HG03558 (cell line): ENCODE measurements at regions not wholly inside any gene's neighbourhood (a gene's known extent, or its start where the extent isn't known, plus 50 kb on each side); places are given as distances from the start of the nearest gene placed in this dataset.
"Not testable (repeated sequence)": the region's sequence is repeated elsewhere in the genome, so short reads cannot be mapped to it uniquely, and the experiment has no call there.

Source experiments
- ATAC-seq: cut with Tn5 transposase; IDR thresholded peaks from one replicate; pipeline ENCODE4 v1.9.1; 2021; ENCODE audit warnings: moderate number of reproducible peaks; ENCODE audit not compliant: unreplicated experiment; ENCODE audit errors: extremely low read depth

GRCh38 chr11:38491986-38492385 lies 1894.0 kb upstream of the RAG2 start:
- ATAC-seq, result no peak

- no peak for ATAC-seq
Measured at GRCh38 chr11:38481391-38481790, 1883.4 kb upstream of the RAG2 start.

GRCh38 chr11:38476808-38477575 lies 1879.0 kb upstream of the RAG2 start:
- ATAC-seq, result no peak

GRCh38 chr11:38461751-38462150 lies 1863.7 kb upstream of the RAG2 start:
- no peak for ATAC-seq

DNA sequence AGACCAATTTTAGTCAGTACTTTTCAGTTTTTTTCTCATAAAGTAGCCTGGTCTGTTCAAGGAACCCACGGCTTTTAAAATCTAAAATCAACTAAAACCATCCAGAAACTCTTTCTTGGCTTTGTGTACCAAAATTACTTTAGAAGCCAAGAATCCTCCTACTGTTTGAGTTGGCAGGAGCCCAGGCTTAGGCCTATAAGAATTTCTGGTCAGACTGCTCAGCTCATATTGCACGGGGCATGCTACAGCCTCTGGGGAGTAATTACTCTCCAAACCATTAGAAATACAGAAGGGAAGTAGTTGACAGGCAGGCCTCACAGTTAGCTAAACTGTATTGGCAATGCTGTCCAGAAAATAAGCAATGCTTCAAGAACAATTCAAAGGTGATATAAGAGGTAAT lies 1862.9 kb upstream of the RAG2 start:
- no peak for ATAC-seq

- no peak for ATAC-seq
Measured at GRCh38 chr11:38460429-38460828, 1862.4 kb upstream of the RAG2 start.

- no peak for ATAC-seq
Measured at GRCh38 chr11:38456371-38456770, 1858.3 kb upstream of the RAG2 start.

DNA sequence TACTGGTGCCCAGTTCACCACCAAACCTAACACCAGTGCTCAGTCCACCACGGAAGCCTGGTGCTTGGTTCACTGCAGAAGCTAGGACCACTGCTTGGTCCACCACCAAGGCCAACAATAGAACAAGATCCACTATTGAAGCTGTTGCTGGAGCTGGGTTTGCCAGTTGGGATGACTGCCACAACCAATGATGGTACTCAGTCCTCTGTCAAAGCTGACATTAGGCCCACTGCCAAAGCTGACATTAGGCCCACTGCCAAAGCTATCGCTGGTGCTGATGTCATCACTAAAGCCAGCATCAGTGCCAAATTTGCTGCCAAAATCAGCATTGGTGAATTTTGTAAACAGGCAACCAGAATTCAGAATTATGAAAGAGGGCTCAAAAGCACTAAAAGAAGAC lies 1850.2 kb upstream of the RAG2 start:
- no peak for ATAC-seq

DNA sequence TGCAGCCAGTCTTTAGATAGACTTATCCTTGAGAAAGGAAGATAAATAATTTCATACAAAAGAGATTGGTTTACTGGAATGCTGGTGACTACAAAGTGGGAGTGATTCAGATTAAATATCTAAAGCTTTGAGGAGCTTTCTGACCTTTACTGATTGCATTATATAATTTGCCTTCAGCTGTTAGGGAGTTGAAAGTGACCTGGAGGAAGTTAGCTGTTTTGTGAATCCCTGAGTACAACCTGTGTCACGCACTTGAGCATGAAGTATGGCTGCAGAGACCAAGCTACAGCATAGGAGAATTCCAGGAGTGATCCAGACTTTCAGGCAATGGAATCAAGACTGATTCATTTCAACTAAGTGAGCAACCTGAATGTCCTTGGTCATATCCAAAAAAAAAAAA lies 1848.3 kb upstream of the RAG2 start:
- ATAC-seq, result no peak

DNA sequence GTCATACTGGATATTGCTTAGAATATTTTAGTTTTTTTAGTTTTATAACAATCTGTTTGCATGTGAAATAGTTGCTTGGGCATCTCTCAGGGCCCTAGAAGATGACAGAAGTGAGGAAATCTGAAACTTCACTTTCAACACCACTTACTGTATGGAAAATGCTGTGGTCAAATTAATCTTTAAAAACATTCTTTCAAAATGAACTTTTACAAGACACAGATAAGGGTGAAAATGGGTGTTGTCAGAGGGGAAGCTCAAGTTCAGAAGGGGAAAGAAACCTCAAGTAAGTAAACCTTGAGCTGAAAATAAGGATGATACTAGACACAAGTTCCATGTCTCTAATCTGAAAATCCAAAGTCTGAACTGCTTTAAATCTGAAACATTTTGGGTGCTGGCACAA lies 1840.1 kb upstream of the RAG2 start:
- no peak for ATAC-seq

DNA sequence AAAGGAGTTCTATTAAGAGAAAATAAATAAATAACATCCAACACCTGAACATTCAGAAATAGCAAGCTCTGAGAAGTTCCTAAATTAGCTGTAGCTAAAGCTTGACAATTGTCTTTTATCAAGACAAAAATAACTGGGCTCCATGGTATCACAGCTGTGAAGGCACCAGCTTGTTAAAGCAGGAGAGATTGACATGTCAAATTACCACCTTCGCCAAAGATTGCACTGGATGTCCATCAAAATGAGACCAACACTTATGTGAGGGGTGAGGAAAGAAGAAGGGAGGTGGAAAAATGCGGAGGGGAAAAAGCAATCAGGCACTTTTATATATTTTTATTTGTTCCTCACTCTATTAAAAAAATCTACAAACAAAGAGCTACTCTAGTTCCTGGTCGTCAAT lies 1827.5 kb upstream of the RAG2 start:
- ATAC-seq, result no peak

DNA sequence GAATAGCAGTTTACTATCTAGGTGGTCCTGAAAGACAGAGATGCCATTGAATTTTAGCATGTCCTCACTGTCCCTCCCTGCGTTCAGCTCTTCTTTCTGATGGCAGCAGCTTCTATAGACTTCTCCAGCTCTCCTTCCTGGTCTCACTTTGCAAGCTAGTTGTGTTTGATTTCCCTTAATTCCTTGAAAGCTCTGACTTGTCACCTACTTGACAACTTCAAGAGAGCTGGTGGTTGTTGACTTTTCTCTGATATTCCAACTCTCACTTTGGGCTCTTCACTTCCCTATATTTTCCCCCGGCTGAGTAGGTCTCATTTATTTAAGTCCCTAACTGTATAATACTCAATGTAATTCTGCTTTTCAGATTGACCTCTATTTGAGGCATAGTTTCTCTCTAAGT lies 1825.0 kb upstream of the RAG2 start:
- no peak for ATAC-seq

DNA sequence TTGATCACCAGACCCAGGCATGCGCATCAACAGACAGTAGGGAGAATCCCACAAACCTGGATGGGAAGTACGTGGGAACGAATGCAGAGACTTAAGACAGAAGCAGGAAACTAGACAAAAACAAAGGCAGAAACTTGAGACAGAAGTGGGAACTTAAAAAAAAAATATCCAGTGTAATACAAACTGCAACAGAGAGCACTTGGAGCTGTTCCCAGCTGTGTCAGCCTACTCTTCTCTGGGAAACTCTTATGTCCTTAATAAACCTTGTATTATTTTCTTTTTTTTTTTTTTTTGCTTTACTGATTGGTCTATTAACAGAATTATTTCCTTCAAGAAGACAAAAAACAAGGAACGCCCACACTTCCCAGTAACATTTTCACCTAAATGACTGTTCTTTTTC lies 1818.1 kb upstream of the RAG2 start:
- no peak for ATAC-seq

DNA sequence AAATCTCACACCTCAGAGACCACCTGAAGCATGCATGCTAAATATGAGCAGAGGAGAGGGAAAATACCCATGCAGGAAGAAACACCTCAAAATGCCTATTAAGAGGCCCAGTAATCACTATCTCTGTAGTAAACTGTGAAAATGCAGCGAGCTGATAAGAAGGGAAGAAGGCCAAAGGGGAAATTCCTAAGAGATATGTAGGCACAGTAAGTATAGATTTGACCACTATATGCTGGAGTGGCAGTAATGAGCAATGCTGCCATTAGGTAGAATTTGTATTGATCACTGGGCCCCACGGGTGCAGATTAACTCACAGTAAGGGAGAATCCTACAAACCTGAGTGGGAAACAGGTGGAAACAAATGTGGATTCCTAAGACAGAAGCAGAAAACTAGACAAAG lies 1813.1 kb upstream of the RAG2 start:
- no peak for ATAC-seq

DNA sequence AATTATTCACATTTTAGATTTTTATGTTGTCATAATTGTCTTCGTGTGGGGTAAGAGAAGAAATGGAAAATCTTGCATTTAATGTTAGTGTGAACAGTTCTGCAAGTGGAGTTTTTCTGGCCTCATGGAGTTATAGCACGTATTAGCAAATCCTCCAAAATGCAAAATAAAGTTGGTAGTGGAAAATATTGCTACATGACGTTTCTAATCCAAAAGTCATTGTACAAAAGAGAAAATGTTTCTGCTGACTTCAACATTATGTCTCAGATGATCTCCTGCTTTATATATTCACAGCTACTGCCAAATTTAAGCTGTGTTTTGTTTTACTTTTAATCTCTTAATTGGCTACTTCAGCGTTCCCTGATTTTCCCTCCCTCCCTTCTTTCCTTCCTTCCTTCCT lies 1804.0 kb upstream of the RAG2 start:
- no peak for ATAC-seq

GRCh38 chr11:38392176-38392575 lies 1794.1 kb upstream of the RAG2 start:
- ATAC-seq, result no peak

- ATAC-seq, result no peak
Measured at GRCh38 chr11:38384568-38384967, 1786.5 kb upstream of the RAG2 start.

- ATAC-seq, result no peak
Measured at GRCh38 chr11:38365274-38365673, 1767.2 kb upstream of the RAG2 start.

DNA sequence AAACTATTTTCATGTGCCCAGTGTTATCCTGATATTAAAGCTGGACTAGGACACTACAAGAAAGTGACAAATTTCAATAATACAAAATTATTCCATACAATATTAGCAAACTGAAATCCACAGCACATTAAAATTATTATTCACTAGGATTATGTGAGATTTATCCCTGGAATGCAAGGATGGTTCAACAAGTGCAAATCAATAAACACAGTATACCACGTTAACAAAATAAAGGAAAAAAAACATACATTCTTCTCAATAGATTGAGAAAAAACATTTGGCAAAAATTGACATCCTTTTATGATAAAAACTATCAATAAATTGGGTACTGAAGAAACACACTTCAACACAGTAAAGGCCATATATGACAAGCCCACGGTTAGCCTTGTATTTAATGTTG lies 1758.2 kb upstream of the RAG2 start:
- no peak for ATAC-seq

- no peak for ATAC-seq
Measured at GRCh38 chr11:38345286-38345685, 1747.2 kb upstream of the RAG2 start.

- ATAC-seq, result not testable (repeated sequence)
Measured at GRCh38 chr11:38341612-38342011, 1743.6 kb upstream of the RAG2 start.

DNA sequence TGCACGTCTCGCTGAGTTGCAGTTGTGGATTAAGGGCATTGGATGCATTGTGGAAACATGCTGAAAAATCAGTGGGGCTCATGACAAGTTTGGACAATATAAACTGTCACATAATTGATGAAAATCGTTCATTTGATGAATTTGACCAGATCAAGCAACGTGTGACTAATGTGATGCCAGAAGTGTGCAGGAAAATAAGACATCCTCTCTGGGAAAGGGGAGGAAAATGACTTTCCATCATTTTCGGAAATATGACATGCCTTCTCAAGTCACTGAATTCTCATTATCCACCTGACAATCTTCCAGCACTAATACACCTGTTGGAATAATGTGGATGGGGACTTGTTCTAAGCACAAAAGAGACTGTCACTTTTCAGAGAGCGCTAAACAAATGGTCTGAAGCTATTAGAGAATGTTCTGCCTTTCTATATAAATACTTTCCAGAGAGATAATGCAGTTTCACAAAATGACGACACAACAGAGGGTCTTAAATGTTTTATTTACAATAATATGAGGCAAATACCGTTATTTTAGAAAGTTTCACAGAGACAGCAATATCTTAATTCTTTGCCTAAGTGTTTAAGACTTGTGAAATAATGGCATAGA lies 1741.9 kb upstream of the RAG2 start:
- ATAC-seq, result no peak
